ENCODE measurements at regions not wholly inside any gene's neighbourhood (a gene's known extent, or its start where the extent isn't known, plus 50 kb on each side); places are given as distances from the start of the nearest gene placed in this dataset.

DNA sequence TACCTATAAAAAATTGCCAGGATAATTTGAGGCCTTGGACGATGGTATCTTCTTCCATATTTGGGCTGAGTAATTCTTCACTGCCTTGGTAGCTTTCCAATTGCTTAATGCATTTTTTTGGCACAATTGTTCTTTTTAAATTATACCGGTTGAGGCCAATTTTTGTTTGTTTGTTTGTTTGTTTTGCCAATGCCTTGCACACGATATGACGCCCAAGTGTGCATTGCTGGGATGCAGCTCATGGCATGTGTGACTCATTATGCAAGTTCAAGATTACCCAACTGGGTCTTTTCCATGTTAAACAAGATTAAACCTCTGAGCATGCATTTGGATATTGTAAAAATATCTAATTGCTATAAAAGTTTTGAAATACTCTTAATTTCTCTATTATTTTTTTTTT lies 71.1 kb upstream of the KCNIP4 start:
- Histone ChIP-seq H3K9me3 (ENCODE audit: control insufficient read depth, insufficient read depth, low read depth, low read length) (no peaks in the 10 kb centered on the region), H3K27ac (ENCODE audit: extremely low read depth, low read depth, low read length) (no peak overlapping the region), H3K4me1 (ENCODE audit: control insufficient read depth, insufficient read depth, low read length) (no peaks in the 10 kb centered on the region), H3K36me3 (ENCODE audit: control insufficient read depth in 2 of 2, insufficient read depth in 1 of 2, low read length in 2 of 2) (no peaks in the 10 kb centered on the region), H3K4me3 (ENCODE audit: low read depth, low read length) (no peak overlapping the region)
- CTCF ChIA-PET, result no interaction called here
- POLR2A ChIA-PET, result no interaction called here
- TF ChIP-seq ZIC2 (tag by site-specific recombination; IDR thresholded peaks at IDR 0.05), result no peak
- no peak for TF ChIP-seq ZNF121 (tag by site-specific recombination; IDR thresholded peaks at IDR 0.05)
- no peak for TF ChIP-seq ZNF664 (tag by site-specific recombination; IDR thresholded peaks at IDR 0.05)
- no peak for TF ChIP-seq SCRT2 (tag by site-specific recombination; IDR thresholded peaks at IDR 0.05)
- TF ChIP-seq MYNN (tag by site-specific recombination; IDR thresholded peaks at IDR 0.05; ENCODE audit: borderline replicate concordance), result no peak
- no peak for TF ChIP-seq ZBTB7A (tag by site-specific recombination; IDR thresholded peaks at IDR 0.05; ENCODE audit: low read depth)
- no peak for TF ChIP-seq GLI2 (tag by site-specific recombination; IDR thresholded peaks at IDR 0.05; ENCODE audit: borderline replicate concordance, low read depth)
- no peak for TF ChIP-seq ZNF629 (tag by site-specific recombination; IDR thresholded peaks at IDR 0.05)
- TF ChIP-seq ZNF654 (tag by site-specific recombination; IDR thresholded peaks at IDR 0.05; ENCODE audit: low read depth), result no peak
- no peak for TF ChIP-seq ZNF133 (tag by site-specific recombination; IDR thresholded peaks at IDR 0.05)
- TF ChIP-seq ZNF138 (tag by site-specific recombination; IDR thresholded peaks at IDR 0.05; ENCODE audit: borderline replicate concordance), result no peak
- no peak for TF ChIP-seq ZNF433 (tag by site-specific recombination; IDR thresholded peaks at IDR 0.05; ENCODE audit: low read depth)

DNA sequence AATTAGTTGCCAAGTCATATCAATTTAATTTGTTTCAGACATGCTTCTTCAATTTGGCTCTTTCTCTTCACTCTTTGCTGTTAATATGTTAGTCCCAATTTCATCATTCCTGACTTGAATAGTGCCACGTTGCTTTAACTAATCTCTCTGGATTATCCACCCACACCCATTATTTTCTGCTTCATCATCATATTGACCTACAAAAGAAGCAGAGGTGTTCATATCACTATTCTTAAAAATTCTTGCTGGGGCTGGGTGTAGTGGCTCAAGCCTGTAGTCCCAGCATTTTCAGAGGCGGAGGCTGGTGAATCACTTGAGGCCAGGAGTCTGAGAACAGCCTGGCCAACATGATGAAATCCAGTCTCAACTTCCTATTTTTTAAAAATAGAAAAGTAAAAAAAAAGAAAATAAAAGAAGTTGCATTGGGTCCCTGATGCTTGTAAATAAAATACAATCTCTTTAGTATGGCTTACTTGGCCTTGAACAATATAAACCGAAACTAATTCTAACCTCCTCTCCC lies 65.7 kb upstream of the KCNIP4 start:
- CTCF ChIA-PET, result no interaction called here

DNA sequence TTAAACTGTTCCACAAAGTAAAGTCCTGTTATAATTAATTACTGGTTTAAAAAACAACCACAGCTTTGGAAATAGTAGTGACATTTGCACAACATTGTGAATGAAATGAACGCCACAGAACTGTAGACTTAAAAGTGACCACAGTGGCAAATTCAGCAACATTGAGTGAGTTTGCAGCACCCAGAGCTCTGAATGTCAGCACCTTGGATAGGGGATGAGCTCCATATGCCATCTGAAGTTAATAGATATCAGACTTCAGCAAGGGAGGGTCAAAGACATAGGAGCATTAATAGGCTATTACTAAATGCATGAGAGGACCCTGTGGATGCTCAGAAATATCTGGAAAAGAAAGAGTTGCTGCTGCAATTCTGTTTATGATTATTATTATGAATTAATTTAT lies 55.3 kb upstream of the KCNIP4 start:
- H3K4me3 ChIP-seq (ENCODE audit: low read depth, low read length), result no peak overlapping the region
- POLR2A ChIA-PET, result no interaction called here
- H3K36me3 ChIP-seq (ENCODE audit: control insufficient read depth in 2 of 2, insufficient read depth in 1 of 2, low read length in 2 of 2), result no peaks in the 10 kb centered on the region
- no peak overlapping the region for H3K27ac ChIP-seq (ENCODE audit: extremely low read depth, low read depth, low read length)
- CTCF ChIA-PET, result no interaction called here
- H3K9me3 ChIP-seq (ENCODE audit: control insufficient read depth, insufficient read depth, low read depth, low read length), result no peaks in the 10 kb centered on the region
- no peaks in the 10 kb centered on the region for H3K4me1 ChIP-seq (ENCODE audit: control insufficient read depth, insufficient read depth, low read length)
- TF ChIP-seq ZNF404 (tag by site-specific recombination; IDR thresholded peaks at IDR 0.05), result no peak
- TF ChIP-seq, protein P1, sequence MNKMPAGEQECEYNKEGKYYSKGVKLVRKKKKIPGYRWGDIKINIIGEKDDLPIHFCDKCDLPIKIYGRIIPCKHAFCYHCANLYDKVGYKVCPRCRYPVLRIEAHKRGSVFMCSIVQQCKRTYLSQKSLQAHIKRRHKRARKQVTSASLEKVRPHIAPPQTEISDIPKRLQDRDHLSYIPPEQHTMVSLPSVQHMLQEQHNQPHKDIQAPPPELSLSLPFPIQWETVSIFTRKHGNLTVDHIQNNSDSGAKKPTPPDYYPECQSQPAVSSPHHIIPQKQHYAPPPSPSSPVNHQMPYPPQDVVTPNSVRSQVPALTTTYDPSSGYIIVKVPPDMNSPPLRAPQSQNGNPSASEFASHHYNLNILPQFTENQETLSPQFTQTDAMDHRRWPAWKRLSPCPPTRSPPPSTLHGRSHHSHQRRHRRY (tag by site-specific recombination; IDR thresholded peaks at IDR 0.05), result no peak
- TF ChIP-seq TCF7L2 (IDR thresholded peaks at IDR 0.05; ENCODE audit: borderline replicate concordance, low read depth, low read length), result no peak
- TF ChIP-seq ZNF114 (tag by site-specific recombination; IDR thresholded peaks at IDR 0.05), result no peak
- TF ChIP-seq ZNF768 (tag by site-specific recombination; IDR thresholded peaks at IDR 0.05), result no peak
- no peak for TF ChIP-seq ZNF549 (tag by site-specific recombination; IDR thresholded peaks at IDR 0.05)
- TF ChIP-seq SCRT1 (tag by site-specific recombination; IDR thresholded peaks at IDR 0.05; ENCODE audit: borderline replicate concordance), result no peak
- TF ChIP-seq, protein P2, sequence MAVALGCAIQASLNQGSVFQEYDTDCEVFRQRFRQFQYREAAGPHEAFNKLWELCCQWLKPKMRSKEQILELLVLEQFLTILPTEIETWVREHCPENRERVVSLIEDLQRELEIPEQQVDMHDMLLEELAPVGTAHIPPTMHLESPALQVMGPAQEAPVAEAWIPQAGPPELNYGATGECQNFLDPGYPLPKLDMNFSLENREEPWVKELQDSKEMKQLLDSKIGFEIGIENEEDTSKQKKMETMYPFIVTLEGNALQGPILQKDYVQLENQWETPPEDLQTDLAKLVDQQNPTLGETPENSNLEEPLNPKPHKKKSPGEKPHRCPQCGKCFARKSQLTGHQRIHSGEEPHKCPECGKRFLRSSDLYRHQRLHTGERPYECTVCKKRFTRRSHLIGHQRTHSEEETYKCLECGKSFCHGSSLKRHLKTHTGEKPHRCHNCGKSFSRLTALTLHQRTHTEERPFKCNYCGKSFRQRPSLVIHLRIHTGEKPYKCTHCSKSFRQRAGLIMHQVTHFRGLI (tag by site-specific recombination; IDR thresholded peaks at IDR 0.05), result no peak
- no peak for TF ChIP-seq SP7 (tag by site-specific recombination; IDR thresholded peaks at IDR 0.05)
- TF ChIP-seq ZBTB1 (tag by site-specific recombination; IDR thresholded peaks at IDR 0.05), result no peak
- TF ChIP-seq ZNF394 (tag by site-specific recombination; IDR thresholded peaks at IDR 0.05; ENCODE audit: borderline replicate concordance), result no peak
- TF ChIP-seq MYNN (tag by site-specific recombination; IDR thresholded peaks at IDR 0.05; ENCODE audit: borderline replicate concordance), result no peak
- TF ChIP-seq ZNF155 (tag by site-specific recombination; IDR thresholded peaks at IDR 0.05), result no peak
- TF ChIP-seq, protein P3, sequence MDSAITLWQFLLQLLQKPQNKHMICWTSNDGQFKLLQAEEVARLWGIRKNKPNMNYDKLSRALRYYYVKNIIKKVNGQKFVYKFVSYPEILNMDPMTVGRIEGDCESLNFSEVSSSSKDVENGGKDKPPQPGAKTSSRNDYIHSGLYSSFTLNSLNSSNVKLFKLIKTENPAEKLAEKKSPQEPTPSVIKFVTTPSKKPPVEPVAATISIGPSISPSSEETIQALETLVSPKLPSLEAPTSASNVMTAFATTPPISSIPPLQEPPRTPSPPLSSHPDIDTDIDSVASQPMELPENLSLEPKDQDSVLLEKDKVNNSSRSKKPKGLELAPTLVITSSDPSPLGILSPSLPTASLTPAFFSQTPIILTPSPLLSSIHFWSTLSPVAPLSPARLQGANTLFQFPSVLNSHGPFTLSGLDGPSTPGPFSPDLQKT (IDR thresholded peaks at IDR 0.05; ENCODE audit: borderline replicate concordance, low read depth, low read length), result no peak
- TF ChIP-seq ZNF707 (tag by site-specific recombination; IDR thresholded peaks at IDR 0.05), result no peak

More for the DNA sequence above, 65.7 kb upstream of the KCNIP4 start:
- Histone ChIP-seq H3K27ac (ENCODE audit: extremely low read depth, low read depth, low read length) (no peak overlapping the region), H3K36me3 (ENCODE audit: control insufficient read depth in 2 of 2, insufficient read depth in 1 of 2, low read length in 2 of 2) (no peaks in the 10 kb centered on the region), H3K9me3 (ENCODE audit: control insufficient read depth, insufficient read depth, low read depth, low read length) (no peaks in the 10 kb centered on the region), H3K4me1 (ENCODE audit: control insufficient read depth, insufficient read depth, low read length) (no peaks in the 10 kb centered on the region), H3K4me3 (ENCODE audit: low read depth, low read length) (no peak overlapping the region)
- TF ChIP-seq ZBTB1 (tag by site-specific recombination; IDR thresholded peaks at IDR 0.05), result no peak
- TF ChIP-seq, protein P4, sequence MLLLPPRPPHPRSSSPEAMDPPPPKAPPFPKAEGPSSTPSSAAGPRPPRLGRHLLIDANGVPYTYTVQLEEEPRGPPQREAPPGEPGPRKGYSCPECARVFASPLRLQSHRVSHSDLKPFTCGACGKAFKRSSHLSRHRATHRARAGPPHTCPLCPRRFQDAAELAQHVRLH (tag by site-specific recombination; IDR thresholded peaks at IDR 0.05), result no peak
- TF ChIP-seq ZBTB17 (tag by site-specific recombination; IDR thresholded peaks at IDR 0.05), result no peak
- TF ChIP-seq, protein P5, sequence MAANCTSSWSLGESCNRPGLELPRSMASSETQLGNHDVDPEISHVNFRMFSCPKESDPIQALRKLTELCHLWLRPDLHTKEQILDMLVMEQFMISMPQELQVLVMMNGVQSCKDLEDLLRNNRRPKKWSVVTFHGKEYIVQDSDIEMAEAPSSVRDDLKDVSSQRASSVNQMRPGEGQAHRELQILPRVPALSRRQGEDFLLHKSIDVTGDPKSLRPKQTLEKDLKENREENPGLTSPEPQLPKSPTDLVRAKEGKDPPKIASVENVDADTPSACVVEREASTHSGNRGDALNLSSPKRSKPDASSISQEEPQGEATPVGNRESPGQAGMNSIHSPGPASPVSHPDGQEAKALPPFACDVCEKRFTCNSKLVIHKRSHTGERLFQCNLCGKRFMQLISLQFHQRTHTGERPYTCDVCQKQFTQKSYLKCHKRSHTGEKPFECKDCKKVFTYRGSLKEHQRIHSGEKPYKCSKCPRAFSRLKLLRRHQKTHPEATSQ (tag by site-specific recombination; IDR thresholded peaks at IDR 0.05), result no peak
- TF ChIP-seq IKZF3 (tag by site-specific recombination; IDR thresholded peaks at IDR 0.05), result no peak
- POLR2A ChIA-PET, result no interaction called here

Measured in HEK293 (cell line).